B cell (primary cell): ENCODE measurements at regions not wholly inside any gene's neighbourhood (a gene's known extent, or its start where the extent isn't known, plus 50 kb on each side); places are given as distances from the start of the nearest gene placed in this dataset.

ENCODE experiments used
- CTCF ChIP-seq: fragments of 200-600 bp; IDR thresholded peaks from one replicate; pipeline ENCODE4 v1.8.0; 2022; ENCODE audit warnings: antibody characterized with exemption, mild to moderate bottlenecking
- EZH2 ChIP-seq: IDR thresholded peaks from 2 replicates; pipeline ENCODE4 v1.6.1; 2012; ENCODE audit warnings: borderline replicate concordance, low read depth, mild to moderate bottlenecking, moderate library complexity, low read length; ENCODE audit not compliant: insufficient read depth, poor library complexity, severe bottlenecking

GRCh38 chr13:106274551-106275203 is 260.8 kb downstream of the EFNB2 start:
- TF ChIP-seq CTCF (no peak), EZH2 (no peak)
